ENCODE measurements at regions not wholly inside any gene's neighbourhood (a gene's known extent, or its start where the extent isn't known, plus 50 kb on each side); places are given as distances from the start of the nearest gene placed in this dataset.
"Not testable (repeated sequence)": the region's sequence is repeated elsewhere in the genome, so short reads cannot be mapped to it uniquely, and the experiment has no call there.

DNA sequence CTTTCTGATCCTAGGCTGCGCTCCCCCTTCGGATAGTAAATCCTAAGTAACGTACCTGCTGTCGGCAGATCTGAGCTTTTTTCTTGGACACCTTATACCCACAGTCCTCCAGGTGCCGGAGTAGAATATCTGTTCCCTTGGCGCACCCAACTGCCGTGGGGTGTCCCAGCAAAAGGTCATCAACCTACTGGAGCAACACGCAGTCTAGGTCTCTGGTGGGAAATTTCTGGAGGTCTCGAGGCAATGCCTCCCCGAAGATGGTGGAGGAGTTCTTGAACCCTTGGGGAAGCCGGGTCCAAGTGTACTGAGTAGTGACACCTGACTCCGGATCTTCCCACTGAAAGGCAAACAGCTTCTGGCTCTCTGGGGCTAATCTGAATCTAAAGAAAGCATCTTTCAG lies 129.3 kb upstream of the CCZ1B start:
- not testable (repeated sequence) for H3K4me1 ChIP-seq (replicated peaks); H3K4me3 ChIP-seq; H3K27me3 ChIP-seq (replicated peaks); H3K9me3 ChIP-seq (replicated peaks); H3K36me3 ChIP-seq; H3K27ac ChIP-seq; DNase-seq (ENCODE audit: low read depth in 1 of 2, low spot score in 2 of 2)

DNA sequence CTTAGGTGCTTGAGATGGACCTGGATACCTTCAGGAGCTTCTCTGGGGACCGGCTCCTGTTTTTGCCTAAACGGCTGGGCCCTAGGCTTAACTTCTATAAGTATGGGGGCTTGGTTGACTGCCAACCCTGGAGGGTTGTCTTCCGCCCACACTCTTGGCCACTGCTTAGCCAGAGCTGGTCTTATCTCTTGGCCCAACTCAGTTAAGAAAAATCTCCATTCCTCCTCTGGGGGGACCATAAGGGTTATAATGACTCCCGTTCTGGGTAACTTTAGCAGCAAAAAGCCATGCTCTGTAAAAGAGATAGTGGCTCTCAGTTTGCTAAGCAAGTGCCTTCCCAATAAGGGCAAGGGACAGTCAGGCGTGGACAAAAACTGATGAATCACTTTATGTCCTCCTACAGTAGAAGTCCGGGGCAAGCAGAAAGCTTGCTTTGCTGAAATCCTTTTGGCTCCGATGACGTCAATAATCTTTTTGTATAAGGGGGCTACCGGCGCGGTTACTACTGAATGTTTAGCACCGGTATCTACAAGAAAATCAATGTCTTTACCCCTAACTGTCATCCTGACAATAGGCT lies 130.0 kb upstream of the CCZ1B start:
- not testable (repeated sequence) for H3K27ac ChIP-seq; H3K9me3 ChIP-seq (replicated peaks); H3K4me3 ChIP-seq; H3K4me1 ChIP-seq (replicated peaks); DNase-seq (ENCODE audit: low read depth in 1 of 2, low spot score in 2 of 2); H3K36me3 ChIP-seq; H3K27me3 ChIP-seq (replicated peaks)

DNA sequence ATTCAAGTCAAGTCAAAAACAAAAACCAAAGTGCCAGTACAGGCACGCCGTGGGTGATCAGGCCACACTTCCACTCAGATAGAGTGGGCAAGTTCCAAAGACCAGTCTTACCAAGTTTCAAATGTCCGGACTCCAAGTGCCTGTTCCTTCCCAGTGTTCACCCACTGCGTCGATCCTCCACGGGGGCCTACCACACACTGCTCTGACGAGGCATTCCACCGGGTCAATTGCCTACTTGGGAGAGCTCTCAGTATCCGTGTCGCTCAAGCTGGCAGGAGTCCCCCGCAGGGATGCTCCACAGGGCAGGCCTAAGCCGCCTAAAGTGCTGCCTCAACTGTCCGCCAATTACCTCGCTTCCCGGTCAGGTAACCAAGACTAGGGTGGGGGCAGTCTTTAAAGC lies 132.3 kb upstream of the CCZ1B start:
- H3K4me3 ChIP-seq; DNase-seq (ENCODE audit: low read depth in 1 of 2, low spot score in 2 of 2); H3K9me3 ChIP-seq (replicated peaks); H3K36me3 ChIP-seq; H3K27me3 ChIP-seq (replicated peaks); H3K4me1 ChIP-seq (replicated peaks); H3K27ac ChIP-seq: not testable (repeated sequence)

DNA sequence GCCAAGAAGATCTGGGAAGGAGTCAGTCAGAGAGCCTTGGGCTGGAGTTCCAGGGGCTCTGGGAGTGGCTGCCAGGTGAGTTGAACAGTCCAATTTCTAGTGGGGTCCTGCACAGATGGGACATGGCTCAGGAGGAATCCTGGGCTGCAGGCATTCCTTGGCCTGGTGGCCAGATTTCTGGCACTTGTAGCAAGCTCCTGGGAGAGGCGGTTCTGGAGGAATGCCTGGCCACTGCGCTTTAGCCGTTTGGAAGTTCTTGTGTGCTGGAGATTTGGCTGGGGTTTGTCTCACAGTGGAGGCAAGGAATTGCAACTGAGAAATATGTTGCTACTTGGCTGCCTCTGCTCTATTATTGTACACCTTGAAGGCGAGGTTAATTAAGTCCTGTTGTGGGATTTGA lies 133.9 kb upstream of the CCZ1B start:
- not testable (repeated sequence) for DNase-seq (ENCODE audit: low read depth in 1 of 2, low spot score in 2 of 2); H3K9me3 ChIP-seq (replicated peaks); H3K36me3 ChIP-seq; H3K27ac ChIP-seq; H3K4me1 ChIP-seq (replicated peaks); H3K27me3 ChIP-seq (replicated peaks); H3K4me3 ChIP-seq

DNA sequence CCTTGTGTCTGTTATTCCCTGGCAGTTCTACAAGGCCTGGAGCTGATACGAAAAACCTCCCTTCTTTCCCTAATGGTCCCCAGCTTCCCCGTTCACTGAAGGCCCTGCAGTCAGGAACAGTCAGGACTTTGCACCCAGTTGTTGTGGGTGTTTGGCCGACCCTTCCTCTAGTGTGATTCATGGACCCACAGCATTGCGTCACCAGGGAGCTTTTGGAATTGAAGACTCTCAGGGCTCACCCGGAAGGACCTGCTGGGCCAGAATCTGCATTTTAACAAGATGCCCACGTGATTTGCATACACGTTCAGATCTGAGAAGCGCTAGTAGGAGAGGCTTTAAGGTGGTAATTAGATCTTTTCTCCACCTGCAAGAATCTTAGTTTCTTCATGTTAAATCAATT lies 136.8 kb upstream of the CCZ1B start:
- H3K4me1 ChIP-seq (replicated peaks); H3K9me3 ChIP-seq (replicated peaks); DNase-seq (ENCODE audit: low read depth in 1 of 2, low spot score in 2 of 2); H3K27me3 ChIP-seq (replicated peaks); H3K36me3 ChIP-seq; H3K27ac ChIP-seq; H3K4me3 ChIP-seq: not testable (repeated sequence)

DNA sequence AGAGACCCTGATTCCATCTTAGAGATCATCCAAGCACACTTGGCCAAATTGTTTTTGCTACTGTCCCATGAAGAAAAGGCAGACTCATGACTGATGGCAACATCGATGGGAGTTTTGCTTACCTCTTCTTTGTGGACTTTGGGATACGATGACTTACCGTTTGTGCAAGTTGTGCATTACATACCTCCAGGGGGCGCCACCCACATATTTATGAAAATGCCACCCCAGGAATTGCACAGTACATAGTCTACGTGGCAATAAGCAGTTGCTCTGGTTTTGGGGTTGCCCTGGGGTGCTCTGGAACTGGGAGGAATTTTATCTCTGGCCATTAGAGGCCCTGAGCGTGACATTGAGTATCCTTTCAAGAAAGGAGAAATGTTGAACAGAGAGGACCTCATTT lies 139.0 kb upstream of the CCZ1B start:
- not testable (repeated sequence) for H3K27me3 ChIP-seq (replicated peaks); H3K27ac ChIP-seq; H3K4me1 ChIP-seq (replicated peaks); H3K9me3 ChIP-seq (replicated peaks); H3K36me3 ChIP-seq; H3K4me3 ChIP-seq; DNase-seq (ENCODE audit: low read depth in 1 of 2, low spot score in 2 of 2)

DNA sequence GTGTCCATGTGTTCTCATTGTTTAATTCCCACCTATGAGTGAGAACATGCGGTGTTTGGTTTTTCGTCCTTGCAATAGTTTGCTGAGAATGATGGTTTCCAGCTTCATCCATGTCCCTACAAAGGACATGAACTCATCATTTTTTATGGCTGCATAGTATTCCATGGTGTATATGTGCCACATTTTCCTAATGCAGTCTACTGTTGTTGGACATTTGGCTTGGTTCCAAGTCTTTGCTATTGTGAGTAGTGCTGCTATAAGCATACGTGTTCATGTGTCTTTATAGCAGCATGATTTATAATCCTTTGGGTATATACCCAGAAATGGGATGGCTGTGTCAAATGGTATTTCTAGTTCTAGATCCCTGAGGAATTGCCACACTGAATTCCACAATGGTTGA lies 144.1 kb upstream of the CCZ1B start:
- not testable (repeated sequence) for DNase-seq (ENCODE audit: low read depth in 1 of 2, low spot score in 2 of 2); H3K4me1 ChIP-seq (replicated peaks); H3K9me3 ChIP-seq (replicated peaks); H3K36me3 ChIP-seq; H3K27me3 ChIP-seq (replicated peaks); H3K27ac ChIP-seq; H3K4me3 ChIP-seq

DNA sequence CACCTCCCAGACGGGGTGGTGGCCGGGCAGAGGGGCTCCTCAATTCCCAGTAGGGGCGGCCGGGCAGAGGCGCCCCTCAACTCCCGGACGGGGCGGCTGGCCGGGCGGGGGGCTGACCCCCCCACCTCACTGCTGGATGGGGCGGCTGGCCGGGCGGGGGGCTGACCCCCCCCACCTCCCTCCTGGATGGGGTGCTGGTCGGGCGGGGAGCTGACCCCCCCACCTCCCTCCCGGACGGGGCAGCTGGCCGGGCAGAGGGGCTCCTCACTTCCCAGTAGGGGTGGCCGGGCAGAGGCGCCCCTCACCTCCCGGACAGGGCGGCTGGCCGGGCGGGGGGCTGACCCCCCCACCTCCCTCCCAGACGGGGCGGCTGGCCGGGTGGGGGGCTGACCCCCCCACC lies 148.8 kb upstream of the CCZ1B start:
- not testable (repeated sequence) for H3K27me3 ChIP-seq (replicated peaks); H3K9me3 ChIP-seq (replicated peaks); DNase-seq (ENCODE audit: low read depth in 1 of 2, low spot score in 2 of 2); H3K4me1 ChIP-seq (replicated peaks); H3K27ac ChIP-seq; H3K4me3 ChIP-seq; H3K36me3 ChIP-seq

DNA sequence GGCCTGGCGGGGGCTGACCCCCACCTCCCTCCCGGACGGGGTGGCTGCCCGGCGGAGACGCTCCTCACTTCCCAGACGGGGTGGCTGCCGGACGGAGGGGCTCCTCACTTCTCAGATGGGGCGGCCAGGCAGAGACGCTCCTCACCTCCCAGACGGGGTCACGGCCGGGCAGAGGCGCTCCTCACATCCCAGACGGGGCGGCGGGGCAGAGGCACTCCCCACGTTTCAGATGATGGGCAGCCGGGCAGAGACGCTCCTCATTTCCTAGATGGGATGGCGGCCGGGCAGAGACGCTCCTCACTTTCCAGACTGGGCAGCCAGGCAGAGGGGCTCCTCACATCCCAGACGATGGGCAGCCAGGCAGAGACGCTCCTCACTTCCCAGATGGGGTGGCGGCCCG lies 149.3 kb upstream of the CCZ1B start:
- not testable (repeated sequence) for DNase-seq (ENCODE audit: low read depth in 1 of 2, low spot score in 2 of 2); H3K4me3 ChIP-seq; H3K27ac ChIP-seq; H3K36me3 ChIP-seq; H3K9me3 ChIP-seq (replicated peaks); H3K4me1 ChIP-seq (replicated peaks); H3K27me3 ChIP-seq (replicated peaks)

DNA sequence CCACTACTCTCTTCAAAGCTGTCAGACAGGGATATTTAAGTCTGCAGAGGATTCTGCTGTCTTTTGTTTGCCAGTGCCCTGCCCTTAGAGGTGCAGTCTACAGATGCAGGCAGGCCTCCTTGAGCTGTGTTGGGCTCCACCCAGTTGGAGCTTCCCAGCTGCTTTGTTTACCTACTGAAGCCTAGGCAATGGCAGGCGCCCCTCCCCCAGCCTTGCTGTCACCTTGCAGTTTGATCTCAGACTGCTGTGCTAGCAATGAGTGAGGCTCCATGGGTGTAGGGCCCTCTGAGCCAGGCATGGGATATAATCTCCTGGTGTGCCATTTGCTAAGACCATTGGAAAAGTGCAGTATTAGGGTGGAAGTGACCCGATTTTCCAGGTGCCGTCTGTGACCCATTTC lies 151.3 kb upstream of the CCZ1B start:
- DNase-seq (ENCODE audit: low read depth in 1 of 2, low spot score in 2 of 2); H3K4me3 ChIP-seq; H3K9me3 ChIP-seq (replicated peaks); H3K27me3 ChIP-seq (replicated peaks); H3K36me3 ChIP-seq; H3K27ac ChIP-seq; H3K4me1 ChIP-seq (replicated peaks): not testable (repeated sequence)

DNA sequence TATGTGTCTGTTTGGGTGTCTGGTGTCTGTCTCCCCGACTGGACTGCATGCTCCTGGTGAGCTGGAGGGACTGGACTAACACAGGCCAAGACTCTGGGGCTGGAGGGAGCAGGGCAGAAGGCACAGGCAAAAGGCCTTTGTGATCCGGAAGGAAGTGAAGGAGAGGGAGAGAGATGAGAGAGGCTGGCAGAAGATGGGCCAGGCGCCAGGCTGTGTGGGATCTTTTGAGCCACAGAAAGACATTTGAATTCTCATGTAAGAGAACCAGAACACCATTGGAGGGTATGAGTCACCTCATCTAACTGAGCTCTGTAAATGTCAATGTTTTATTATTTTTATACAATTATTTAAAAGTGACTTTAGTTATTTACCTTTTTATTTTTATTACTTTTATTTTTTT lies 152.3 kb upstream of the CCZ1B start:
- H3K27ac ChIP-seq; H3K4me1 ChIP-seq (replicated peaks); H3K4me3 ChIP-seq; H3K36me3 ChIP-seq; H3K27me3 ChIP-seq (replicated peaks); H3K9me3 ChIP-seq (replicated peaks); DNase-seq (ENCODE audit: low read depth in 1 of 2, low spot score in 2 of 2): not testable (repeated sequence)

DNA sequence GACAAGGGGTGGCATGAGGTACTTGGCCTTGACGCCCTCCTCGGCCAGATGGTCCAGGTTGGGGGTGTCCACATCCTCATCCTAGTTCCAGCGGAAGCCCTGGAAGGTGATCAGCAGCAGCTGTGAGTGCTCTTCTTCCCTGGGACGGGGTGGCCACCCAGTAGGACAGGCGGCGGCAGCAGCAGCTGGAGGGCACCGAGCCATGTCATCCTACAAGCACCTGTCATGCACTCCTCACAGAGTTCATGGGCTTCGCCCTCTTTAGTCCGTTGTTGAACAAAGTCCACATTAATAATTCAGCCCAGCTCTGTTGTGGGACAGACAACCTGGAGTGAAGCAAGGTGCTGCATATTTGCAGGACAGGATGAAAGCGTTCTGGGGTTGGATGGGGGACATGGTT lies 153.4 kb upstream of the CCZ1B start:
- not testable (repeated sequence) for H3K27me3 ChIP-seq (replicated peaks); DNase-seq (ENCODE audit: low read depth in 1 of 2, low spot score in 2 of 2); H3K36me3 ChIP-seq; H3K4me1 ChIP-seq (replicated peaks); H3K9me3 ChIP-seq (replicated peaks); H3K27ac ChIP-seq; H3K4me3 ChIP-seq

DNA sequence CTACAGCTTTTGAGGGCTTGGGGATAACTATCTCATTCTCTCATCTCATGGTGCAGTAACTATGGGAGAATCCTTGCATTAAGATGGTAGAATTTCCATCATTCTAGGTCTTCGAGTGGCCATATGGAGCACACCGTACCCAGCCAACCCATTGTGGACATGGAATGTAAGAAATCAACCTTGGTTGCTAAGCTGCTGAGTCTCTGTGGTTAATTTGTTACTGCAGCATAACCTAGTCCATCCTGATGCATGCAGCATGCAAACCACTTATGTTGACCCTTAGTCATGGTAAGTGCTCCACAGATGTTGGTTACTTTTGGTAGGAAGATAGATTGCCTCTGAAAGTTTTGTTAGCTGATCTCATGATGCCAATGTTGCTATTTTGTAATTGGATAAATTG lies 156.3 kb upstream of the CCZ1B start:
- H3K27me3 ChIP-seq (replicated peaks); H3K4me1 ChIP-seq (replicated peaks); DNase-seq (ENCODE audit: low read depth in 1 of 2, low spot score in 2 of 2); H3K27ac ChIP-seq; H3K36me3 ChIP-seq; H3K9me3 ChIP-seq (replicated peaks); H3K4me3 ChIP-seq: not testable (repeated sequence)

DNA sequence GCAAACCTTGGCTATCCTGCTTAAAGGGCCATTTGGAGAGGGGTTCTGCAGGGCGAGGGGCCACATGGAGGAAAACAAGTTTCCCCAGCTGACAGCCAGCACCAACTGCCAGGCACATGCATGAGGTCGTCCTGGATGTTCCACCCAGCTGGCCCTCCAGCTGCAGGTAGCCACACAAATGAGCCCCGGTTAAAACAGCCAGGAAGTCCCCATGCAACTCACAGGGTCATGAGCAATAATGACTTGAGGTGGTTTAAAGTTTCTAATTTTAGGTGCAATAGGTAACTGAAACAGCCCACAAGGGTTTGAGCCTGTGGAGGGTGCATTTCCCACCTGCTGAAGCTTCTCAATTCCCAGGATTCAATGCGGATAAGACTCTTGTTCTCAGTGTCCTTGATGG lies 160.8 kb upstream of the CCZ1B start:
- not testable (repeated sequence) for H3K27me3 ChIP-seq (replicated peaks); H3K4me3 ChIP-seq; H3K9me3 ChIP-seq (replicated peaks); DNase-seq (ENCODE audit: low read depth in 1 of 2, low spot score in 2 of 2); H3K27ac ChIP-seq; H3K4me1 ChIP-seq (replicated peaks); H3K36me3 ChIP-seq

DNA sequence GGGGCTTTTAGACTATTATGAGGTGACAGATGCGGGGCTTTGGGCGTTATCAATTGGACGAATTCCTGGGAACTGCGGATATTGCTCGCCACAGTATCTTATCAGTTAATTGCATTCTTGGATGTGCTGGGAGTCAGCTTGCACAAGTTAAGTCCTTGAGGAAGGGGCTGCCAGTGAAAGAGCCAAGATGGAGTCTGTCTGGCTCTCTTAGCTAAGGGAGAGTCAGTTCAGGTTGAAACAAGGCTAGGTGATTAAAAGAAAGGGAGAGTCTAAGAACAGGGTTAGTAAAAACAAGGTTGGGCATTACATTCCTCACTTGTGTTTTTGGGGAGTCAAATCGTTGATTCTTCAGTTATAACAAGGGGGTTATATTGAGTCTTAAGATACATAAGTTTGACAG lies 162.5 kb upstream of the CCZ1B start:
- H3K4me3 ChIP-seq; H3K27ac ChIP-seq; H3K4me1 ChIP-seq (replicated peaks); DNase-seq (ENCODE audit: low read depth in 1 of 2, low spot score in 2 of 2); H3K36me3 ChIP-seq; H3K27me3 ChIP-seq (replicated peaks); H3K9me3 ChIP-seq (replicated peaks): not testable (repeated sequence)

DNA sequence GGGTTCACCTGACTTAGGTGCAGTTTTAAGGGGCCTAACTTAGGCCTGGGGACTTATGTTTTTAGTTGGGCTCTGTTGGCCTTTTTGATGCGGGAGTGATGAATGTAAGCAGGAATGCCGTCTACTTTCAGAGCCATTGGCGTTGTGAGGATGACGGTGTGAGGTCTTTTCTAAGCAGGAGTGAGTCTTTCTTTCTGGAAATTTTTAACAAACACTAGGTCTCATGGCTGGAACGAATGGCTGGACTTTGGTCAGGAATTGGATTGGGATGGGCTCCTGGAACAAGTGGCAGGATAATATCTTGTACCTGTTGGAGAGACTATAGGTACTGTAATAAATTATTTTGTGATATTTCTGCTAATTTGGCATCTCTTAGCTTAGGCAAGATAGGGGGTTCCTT lies 163.9 kb upstream of the CCZ1B start:
- H3K27ac ChIP-seq; DNase-seq (ENCODE audit: low read depth in 1 of 2, low spot score in 2 of 2); H3K36me3 ChIP-seq; H3K4me3 ChIP-seq; H3K4me1 ChIP-seq (replicated peaks); H3K9me3 ChIP-seq (replicated peaks); H3K27me3 ChIP-seq (replicated peaks): not testable (repeated sequence)

Data from SJSA1 (cell line).